ENCODE measurements at regions not wholly inside any gene's neighbourhood (a gene's known extent, or its start where the extent isn't known, plus 50 kb on each side); places are given as distances from the start of the nearest gene placed in this dataset.

DNA sequence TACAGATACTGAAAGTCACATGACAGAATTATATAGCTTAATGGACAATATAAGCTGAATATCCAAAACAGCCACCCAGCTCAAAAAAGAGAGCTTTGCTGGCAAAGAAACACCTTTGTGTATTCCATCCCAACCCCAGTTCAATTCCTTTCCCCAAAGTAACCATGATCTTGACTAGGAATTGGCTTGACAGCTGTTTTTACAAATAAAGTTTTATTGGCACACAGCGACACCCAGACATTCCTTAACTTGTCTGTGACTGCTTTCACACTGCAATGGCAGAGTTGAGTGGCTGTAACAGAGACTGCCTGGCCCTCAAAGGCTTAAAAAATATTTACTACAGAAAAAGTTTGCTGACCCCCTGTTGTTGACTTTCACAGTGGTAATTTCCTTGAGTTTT, 264.0 kb upstream of the TSHZ2 start:
- DNase-seq (ENCODE audit: low read depth) = no peak
- no peak overlapping the region for H3K4me3 ChIP-seq (ENCODE audit: low read length)
- TF ChIP-seq CTCF (IDR thresholded peaks at IDR 0.05; ENCODE audit: insufficient read depth, low read depth, low read length, missing control alignments) = no peak

GRCh38 chr20:52704553-52704952, 267.6 kb upstream of the TSHZ2 start:
- no peak for TF ChIP-seq CTCF (IDR thresholded peaks at IDR 0.05; ENCODE audit: insufficient read depth, low read depth, low read length, missing control alignments)
- DNase-seq (ENCODE audit: low read depth) = no peak
- no peak overlapping the region for H3K4me3 ChIP-seq (ENCODE audit: low read length)

- no peak for DNase-seq (ENCODE audit: low read depth)
- H3K4me3 ChIP-seq (ENCODE audit: low read length) = no peak overlapping the region
- no peak for TF ChIP-seq CTCF (IDR thresholded peaks at IDR 0.05; ENCODE audit: insufficient read depth, low read depth, low read length, missing control alignments)
Observed at GRCh38 chr20:52688345-52688744, 283.8 kb upstream of the TSHZ2 start.

DNA sequence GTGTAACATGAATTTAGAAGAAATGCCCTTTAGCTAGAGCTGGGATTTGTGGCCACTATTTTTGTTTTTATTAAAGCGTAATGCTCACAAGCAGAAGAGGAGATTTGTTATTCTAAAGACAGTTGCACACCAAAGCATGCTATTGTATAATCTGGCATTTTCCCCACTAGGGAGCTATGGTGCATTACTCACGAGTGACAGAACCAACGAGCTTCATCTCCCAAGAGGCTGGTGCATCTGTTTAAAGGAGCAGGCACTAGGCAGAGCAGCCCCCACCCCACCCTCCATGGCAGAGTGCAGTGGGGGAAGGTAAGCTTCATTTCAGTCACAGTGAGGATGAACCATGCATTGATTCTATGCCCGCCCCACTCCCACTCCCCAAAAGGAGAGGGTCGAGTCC, 287.3 kb upstream of the TSHZ2 start:
- H3K4me3 ChIP-seq (ENCODE audit: low read length) = no peak overlapping the region
- DNase-seq (ENCODE audit: low read depth) = no peak
- TF ChIP-seq CTCF (IDR thresholded peaks at IDR 0.05; ENCODE audit: insufficient read depth, low read depth, low read length, missing control alignments) = no peak

GRCh38 chr20:52684176-52684575, 288.0 kb upstream of the TSHZ2 start:
- TF ChIP-seq CTCF (IDR thresholded peaks at IDR 0.05; ENCODE audit: insufficient read depth, low read depth, low read length, missing control alignments) = no peak
- DNase-seq (ENCODE audit: low read depth) = no peak
- H3K4me3 ChIP-seq (ENCODE audit: low read length) = no peak overlapping the region

DNA sequence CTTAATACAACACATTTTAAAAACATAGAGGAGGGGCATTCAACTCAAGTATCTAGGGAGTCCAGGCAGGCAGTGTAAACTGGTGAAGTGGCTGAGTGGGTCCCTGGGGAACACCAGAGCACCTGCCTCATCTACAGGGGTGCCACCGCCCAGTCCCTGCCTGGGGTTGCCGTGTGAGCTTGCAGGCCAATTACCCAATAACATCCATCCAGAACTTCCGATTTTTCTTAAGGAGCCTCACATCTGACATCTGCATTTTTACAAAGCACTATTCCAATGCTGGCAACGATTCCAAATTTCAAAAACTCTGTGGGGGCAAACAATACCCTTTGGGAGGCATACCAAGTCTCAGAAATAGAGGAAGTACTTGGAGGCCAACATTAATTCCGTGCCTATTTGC, 288.4 kb upstream of the TSHZ2 start:
- DNase-seq (ENCODE audit: low read depth) = no peak
- no peak overlapping the region for H3K4me3 ChIP-seq (ENCODE audit: low read length)
- TF ChIP-seq CTCF (IDR thresholded peaks at IDR 0.05; ENCODE audit: insufficient read depth, low read depth, low read length, missing control alignments) = no peak

DNA sequence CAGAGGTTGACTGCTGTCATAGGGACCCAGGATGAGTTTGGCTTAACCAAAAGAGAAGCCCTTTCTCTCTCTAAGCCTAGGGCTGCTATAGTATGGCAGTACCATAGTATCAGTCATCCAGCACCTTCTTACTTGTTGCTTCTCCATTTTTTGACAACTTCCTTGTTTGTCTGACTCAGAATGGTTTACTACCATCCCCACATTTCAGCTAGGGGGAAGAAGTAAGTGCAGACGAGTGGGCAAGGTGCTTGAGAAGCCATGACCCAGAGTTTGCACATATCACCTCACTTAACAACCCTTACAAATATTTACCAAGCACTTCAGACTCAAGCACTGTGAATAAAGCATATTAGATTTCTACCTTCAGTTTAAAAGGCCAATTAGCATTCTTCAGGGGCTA, 289.9 kb upstream of the TSHZ2 start:
- no peak for TF ChIP-seq CTCF (IDR thresholded peaks at IDR 0.05; ENCODE audit: insufficient read depth, low read depth, low read length, missing control alignments)
- H3K4me3 ChIP-seq (ENCODE audit: low read length) = no peak overlapping the region

More for the DNA sequence above, 289.9 kb upstream of the TSHZ2 start:
- no peak for DNase-seq (ENCODE audit: low read depth)

Measured in epithelial cell of esophagus (primary cell).